ENCODE measurements at regions not wholly inside any gene's neighbourhood (a gene's known extent, or its start where the extent isn't known, plus 50 kb on each side); places are given as distances from the start of the nearest gene placed in this dataset.

- DNase-seq (ENCODE audit: low spot score): no peak
These were observed 761.7 kb downstream of the IGSF11 start for GRCh38 chr3:118272991-118273390.

- DNase-seq (ENCODE audit: low spot score): no peak
These were observed 756.8 kb downstream of the IGSF11 start for GRCh38 chr3:118277814-118278213.

- peak; percentile 5 for DNase-seq (ENCODE audit: low spot score)
These were observed 741.8 kb downstream of the IGSF11 start for GRCh38 chr3:118292841-118293240.

GRCh38 chr3:118298133-118298532 lies 736.5 kb downstream of the IGSF11 start:
- DNase-seq (ENCODE audit: low spot score): no peak

GRCh38 chr3:118304557-118304956 lies 730.1 kb downstream of the IGSF11 start:
- no peak for DNase-seq (ENCODE audit: low spot score)

- DNase-seq (ENCODE audit: low spot score): no peak
These were observed 701.9 kb downstream of the IGSF11 start for GRCh38 chr3:118332699-118333098.

GRCh38 chr3:118337649-118338048 lies 697.0 kb downstream of the IGSF11 start:
- DNase-seq (ENCODE audit: low spot score): no peak

- DNase-seq (ENCODE audit: low spot score): no peak
These were observed 687.1 kb downstream of the IGSF11 start for GRCh38 chr3:118347396-118348168.

- no peak for DNase-seq (ENCODE audit: low spot score)
These were observed 686.5 kb downstream of the IGSF11 start for GRCh38 chr3:118348169-118348557.

GRCh38 chr3:118354556-118354955 lies 680.1 kb downstream of the IGSF11 start:
- no peak for DNase-seq (ENCODE audit: low spot score)

GRCh38 chr3:118369892-118370491 lies 664.7 kb downstream of the IGSF11 start:
- DNase-seq (ENCODE audit: low spot score): no peak

GRCh38 chr3:118380576-118380975 lies 654.1 kb downstream of the IGSF11 start:
- DNase-seq (ENCODE audit: low spot score): peak; percentile 4

- no peak for DNase-seq (ENCODE audit: low spot score)
These were observed 638.2 kb downstream of the IGSF11 start for GRCh38 chr3:118396491-118396890.

GRCh38 chr3:118400086-118400485 lies 634.6 kb downstream of the IGSF11 start:
- no peak for DNase-seq (ENCODE audit: low spot score)

GRCh38 chr3:118400886-118401285 lies 633.8 kb downstream of the IGSF11 start:
- no peak for DNase-seq (ENCODE audit: low spot score)

- DNase-seq (ENCODE audit: low spot score): no peak
These were observed 632.8 kb downstream of the IGSF11 start for GRCh38 chr3:118401887-118402286.

GRCh38 chr3:118402971-118403370 lies 631.7 kb downstream of the IGSF11 start:
- DNase-seq (ENCODE audit: low spot score): no peak

GRCh38 chr3:118406562-118406961 lies 628.1 kb downstream of the IGSF11 start:
- no peak for DNase-seq (ENCODE audit: low spot score)

GRCh38 chr3:118408431-118408830 lies 626.2 kb downstream of the IGSF11 start:
- peak; percentile 18 for DNase-seq (ENCODE audit: low spot score)

GRCh38 chr3:118412503-118412902 lies 622.1 kb downstream of the IGSF11 start:
- no peak for DNase-seq (ENCODE audit: low spot score)

GRCh38 chr3:118425272-118425837 lies 609.3 kb downstream of the IGSF11 start:
- no peak for DNase-seq (ENCODE audit: low spot score)

GRCh38 chr3:118433825-118434224 lies 600.8 kb downstream of the IGSF11 start:
- no peak for DNase-seq (ENCODE audit: low spot score)

- no peak for DNase-seq (ENCODE audit: low spot score)
These were observed 598.7 kb downstream of the IGSF11 start for GRCh38 chr3:118435851-118436350.
